Activated CD8-positive, alpha-beta memory T cell treated with anti-CD3 and anti-CD28 coated beads, Interleukin-2, amount 10 ng/mL, durations not matched to agents 7 days and 5 days (primary cell): ENCODE measurements at regions not wholly inside any gene's neighbourhood (a gene's known extent, or its start where the extent isn't known, plus 50 kb on each side); places are given as distances from the start of the nearest gene placed in this dataset.

Source experiments
- ATAC-seq: fragments of 150-1000 bp; cut with Tn5 transposase; one replicate; pipeline ENCODE4 v1.10.0; 2021; ENCODE audit warnings: moderate library complexity
- CTCF ChIA-PET: fragments of 350-600 bp; sonication (Branson Sonifier 250); formaldehyde crosslinking; loops from one replicate; lab custom pipeline; 2021; ENCODE audit warnings: antibody characterized with exemption; lab: Charles Lee
- DNase-seq: peaks from one replicate; pipeline ENCODE4 v3.0.0-alpha.2; 2020
- H3K27ac Mint-ChIP-seq: one replicate; pipeline ENCODE4 v1.8.0; 2021; ENCODE audit warnings: mild to moderate bottlenecking, mixed read lengths
- H3K27me3 Mint-ChIP-seq: one replicate; pipeline ENCODE4 v1.8.0; 2021; ENCODE audit warnings: mixed read lengths
- H3K36me3 Mint-ChIP-seq: one replicate; pipeline ENCODE4 v1.8.0; 2021; ENCODE audit warnings: mild to moderate bottlenecking, mixed read lengths
- H3K4me1 Mint-ChIP-seq: one replicate; pipeline ENCODE4 v1.8.0; 2021; ENCODE audit warnings: mixed read lengths
- H3K4me3 Mint-ChIP-seq: one replicate; pipeline ENCODE4 v1.8.0; 2021; ENCODE audit warnings: mild to moderate bottlenecking, moderate library complexity, mixed read lengths
- H3K9me3 Mint-ChIP-seq: one replicate; pipeline ENCODE4 v1.8.0; 2022; ENCODE audit warnings: low read depth, mixed read lengths

- Mint-ChIP-seq H3K4me1 (no peaks in the 10 kb centered on the region), H3K27me3 (peaks cover 27% of the 10 kb centered on the region), H3K9me3 (no peaks in the 10 kb centered on the region), H3K27ac (no peak overlapping the region), H3K4me3 (no peak overlapping the region), H3K36me3 (no peaks in the 10 kb centered on the region)
- no peak for ATAC-seq
- CTCF ChIA-PET = interaction anchor here (1.3 kb wide), 1 partner anchor 210 kb away, joined by 5 read pairs; no protein-coding TSS in a partner anchor
- DNase-seq = no peak
Measured at GRCh38 chr3:119091936-119092677, 53.9 kb upstream of the TEX55 start.

GRCh38 chr3:119087799-119088198, 53.2 kb upstream of the IGSF11 start:
- Mint-ChIP-seq H3K4me3 (no peak overlapping the region), H3K4me1 (no peaks in the 10 kb centered on the region), H3K27me3 (peaks cover 27% of the 10 kb centered on the region), H3K27ac (no peak overlapping the region), H3K9me3 (no peaks in the 10 kb centered on the region), H3K36me3 (no peaks in the 10 kb centered on the region)
- DNase-seq (no peak), ATAC-seq (no peak)
- CTCF ChIA-PET = interaction anchor here (1.4 kb wide), 1 partner anchor 12 kb away, joined by 4 read pairs; no protein-coding TSS in a partner anchor

GRCh38 chr3:119085070-119085439, 50.4 kb upstream of the IGSF11 start:
- no peak overlapping the region for H3K27ac Mint-ChIP-seq
- no peaks in the 10 kb centered on the region for H3K9me3 Mint-ChIP-seq
- ATAC-seq = no peak
- CTCF ChIA-PET = interaction anchor here (1.2 kb wide), 1 partner anchor 51 kb away, joined by 4 read pairs; no protein-coding TSS in a partner anchor
- no peak overlapping the region for H3K4me3 Mint-ChIP-seq
- H3K27me3 Mint-ChIP-seq = peaks cover 23% of the 10 kb centered on the region
- H3K4me1 Mint-ChIP-seq = no peaks in the 10 kb centered on the region
- no peak for DNase-seq
- no peaks in the 10 kb centered on the region for H3K36me3 Mint-ChIP-seq

- Mint-ChIP-seq H3K36me3 (no peaks in the 10 kb centered on the region), H3K4me3 (no peak overlapping the region), H3K4me1 (no peaks in the 10 kb centered on the region), H3K27me3 (peaks cover 20% of the 10 kb centered on the region), H3K27ac (no peak overlapping the region), H3K9me3 (no peaks in the 10 kb centered on the region)
- ATAC-seq (no peak), DNase-seq (no peak)
- CTCF ChIA-PET = interaction anchor here (1.2 kb wide), 1 partner anchor 51 kb away, joined by 4 read pairs; no protein-coding TSS in a partner anchor
Measured at GRCh38 chr3:119084371-119085069, 49.9 kb upstream of the IGSF11 start.
